PC-3 (cell line): ENCODE measurements at regions not wholly inside any gene's neighbourhood (a gene's known extent, or its start where the extent isn't known, plus 50 kb on each side); places are given as distances from the start of the nearest gene placed in this dataset.

Experiments
- ATAC-seq: fragments of 200-7000 bp; cut with Tn5 transposase; 2 replicates; pipeline ENCODE4 v1.9.1; 2020; ENCODE audit warnings: mild to moderate bottlenecking, moderate library complexity
- BruUV-seq: library from RNA; stranded (reverse); fragments of 400-500 nt; replicated peaks from 2 replicates; lab custom pipeline; 2021; lab: Mats Ljungman, UMichigan
- CTCF ChIA-PET: fragments of 300-600 bp; sonication (Branson Sonifier 250); formaldehyde crosslinking; loops from one replicate; lab custom pipeline; 2022; ENCODE audit warnings: antibody characterized with exemption; lab: Charles Lee
- POLR2A ChIA-PET: fragments of 300-600 bp; sonication (Branson Sonifier 250); formaldehyde crosslinking; loops from one replicate; lab custom pipeline; 2022; ENCODE audit warnings: antibody characterized with exemption; ENCODE audit not compliant: unreplicated experiment; lab: Charles Lee
- DNase-seq: peaks from one replicate; pipeline ENCODE4 v3.0.0-alpha.2; 2015
- H2AFZ ChIP-seq: fragments of 300-600 bp; sonication (generic); 2 replicates; pipeline ENCODE4 v1.6.0; 2016; ENCODE audit warnings: antibody characterized with exemption, low read length
- H3F3A ChIP-seq: fragments of 300-600 bp; sonication (generic); one replicate; pipeline ENCODE4 v1.6.0; 2017; ENCODE audit warnings: antibody characterized with exemption, low read length, control low read depth, mild to moderate bottlenecking; ENCODE audit not compliant: unreplicated experiment
- H3K27ac ChIP-seq: fragments of 300-600 bp; sonication (generic); 2 replicates; pipeline ENCODE4 v1.5.1; 2016; ENCODE audit warnings: mild to moderate bottlenecking, low read length
- H3K27me3 ChIP-seq: fragments of 300-600 bp; sonication (generic); 2 replicates; pipeline ENCODE4 v1.6.1; 2016; ENCODE audit warnings: low read length, mixed read lengths
- H3K36me3 ChIP-seq: fragments of 300-600 bp; sonication (generic); 2 replicates; pipeline ENCODE4 v1.6.1; 2016; ENCODE audit warnings: low read depth, mixed run types, low read length, mixed read lengths
- H3K4me1 ChIP-seq: fragments of 300-600 bp; sonication (generic); 2 replicates; pipeline ENCODE4 v1.5.1; 2016; ENCODE audit warnings: low read length; ENCODE audit not compliant: insufficient read depth
- H3K4me2 ChIP-seq: fragments of 300-600 bp; sonication (generic); 2 replicates; pipeline ENCODE4 v1.6.0; 2016; ENCODE audit warnings: low read length
- H3K4me3 ChIP-seq: fragments of 300-600 bp; sonication (generic); 2 replicates; pipeline ENCODE4 v1.5.1; 2016; ENCODE audit warnings: mild to moderate bottlenecking, low read length, mixed read lengths
- H3K79me2 ChIP-seq: fragments of 300-600 bp; sonication (generic); 2 replicates; pipeline ENCODE4 v1.6.1; 2017; ENCODE audit warnings: low read length, mixed read lengths
- H3K9ac ChIP-seq: fragments of 300-600 bp; sonication (generic); 2 replicates; pipeline ENCODE4 v1.6.0; 2016; ENCODE audit warnings: mild to moderate bottlenecking, low read length
- H3K9me2 ChIP-seq: fragments of 300-600 bp; sonication (generic); replicated peaks from 2 replicates; pipeline ENCODE4 v1.6.1; 2016; ENCODE audit warnings: mixed run types, low read length, mixed read lengths
- H3K9me3 ChIP-seq: fragments of 300-600 bp; sonication (generic); 2 replicates; pipeline ENCODE4 v1.6.1; 2016; ENCODE audit warnings: low read length, mixed read lengths
- H4K20me1 ChIP-seq: fragments of 300-600 bp; sonication (generic); 2 replicates; pipeline ENCODE4 v1.6.1; 2016; ENCODE audit warnings: low read length, mixed read lengths
- EZH2 ChIP-seq: fragments of 300-600 bp; sonication (generic); IDR thresholded peaks from one replicate; pipeline ENCODE4 v1.6.1; 2017; ENCODE audit warnings: antibody characterized with exemption, mild to moderate bottlenecking, low read length; ENCODE audit not compliant: unreplicated experiment
- EZH2phosphoT487 ChIP-seq: fragments of 300-600 bp; sonication (generic); IDR thresholded peaks from 2 replicates; pipeline ENCODE4 v1.6.1; 2018; ENCODE audit warnings: mild to moderate bottlenecking, antibody characterized with exemption, low read length, borderline replicate concordance
- intact Hi-C: fragments of 100-400 bp; cut with micrococcal nuclease; formaldehyde crosslinking; loops from 2 replicates; pipeline ENCODE4 v1.9.0; 2023
- TF ChIP-seq, protein P1 (sequence below): fragments of 300-600 bp; sonication (generic); conservative IDR thresholded peaks from 2 replicates; pipeline ENCODE4 v1.5.1; 2017; ENCODE audit warnings: antibody characterized with exemption, low read depth, mild to moderate bottlenecking, low read length

DNA sequence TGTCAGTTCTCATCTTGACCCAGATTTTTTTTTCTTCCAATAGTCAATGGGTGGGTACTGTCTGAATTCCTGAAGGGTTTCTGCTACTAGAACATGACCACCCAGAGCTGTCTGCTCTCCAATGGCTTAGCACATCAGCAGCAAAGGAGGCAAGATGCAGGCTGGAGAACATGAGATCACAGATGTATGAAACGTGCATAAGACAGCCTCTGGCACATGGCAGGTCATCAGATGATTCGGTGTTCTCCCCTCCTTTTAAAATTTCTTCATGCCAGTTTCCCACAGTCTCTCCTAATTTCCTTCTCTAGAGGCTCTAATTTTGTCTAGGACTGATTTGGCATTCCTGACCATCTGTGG lies 359.3 kb upstream of the TNP1 start:
- POLR2A ChIA-PET, result no interaction called here

DNA sequence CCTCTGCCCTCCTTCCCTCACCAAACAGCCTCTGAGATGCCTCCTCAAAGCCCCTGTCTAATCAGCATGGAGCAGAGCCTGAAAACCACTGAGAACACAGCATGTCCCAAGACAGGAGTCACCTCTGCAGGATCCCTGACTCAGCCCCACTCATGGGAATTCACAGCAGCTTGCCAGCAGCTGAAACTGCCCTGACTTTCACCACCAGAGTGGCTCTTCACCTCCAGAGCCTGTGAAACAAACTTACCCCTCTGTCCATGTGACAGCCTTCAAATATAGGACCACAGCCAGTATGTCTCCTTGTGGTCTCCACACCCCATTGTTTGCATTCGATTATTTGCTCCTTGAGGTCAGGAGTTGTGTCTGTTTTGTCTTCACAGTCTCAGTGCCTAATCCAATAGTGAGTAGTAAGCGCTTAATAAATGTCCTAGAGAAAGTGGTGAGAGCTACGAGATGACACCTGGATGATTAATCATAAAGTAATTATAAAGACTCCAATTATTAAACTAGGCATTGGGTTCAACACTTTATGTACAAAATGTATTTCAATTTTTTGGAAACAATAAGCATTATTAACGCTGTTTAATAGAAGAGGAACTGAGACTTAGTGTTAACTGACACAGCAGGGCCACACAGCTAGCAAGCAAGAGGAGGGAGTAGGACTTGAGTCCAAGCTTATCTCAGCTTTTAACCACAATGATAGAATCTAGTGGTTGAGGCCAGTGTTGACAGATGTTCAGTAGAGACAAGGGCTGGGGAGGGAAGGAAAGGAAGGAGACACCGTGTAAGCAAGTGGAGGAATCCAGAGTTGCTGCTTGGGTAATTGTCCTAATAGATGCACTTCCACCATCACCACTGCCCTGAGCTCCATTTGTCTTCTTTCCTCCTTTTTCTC lies 358.7 kb upstream of the TNP1 start:
- H3F3A ChIP-seq, result peaks cover 6% of the 10 kb centered on the region
- no TSS peak for BruUV-seq
- no peak overlapping the region for H3K4me2 ChIP-seq
- intact Hi-C loops, result no loop called here
- DNase-seq (peak; percentile 48), ATAC-seq (no peak)
- no peaks in the 10 kb centered on the region for H3K27me3 ChIP-seq
- ChIA-PET POLR2A (no interaction called here), CTCF (no interaction called here)
- H3K36me3 ChIP-seq, result no peaks in the 10 kb centered on the region
- no peak overlapping the region for H3K9ac ChIP-seq
- no peak overlapping the region for H3K27ac ChIP-seq
- H3K4me1 ChIP-seq, result peaks cover 30% of the 10 kb centered on the region
- TF ChIP-seq, protein P1, sequence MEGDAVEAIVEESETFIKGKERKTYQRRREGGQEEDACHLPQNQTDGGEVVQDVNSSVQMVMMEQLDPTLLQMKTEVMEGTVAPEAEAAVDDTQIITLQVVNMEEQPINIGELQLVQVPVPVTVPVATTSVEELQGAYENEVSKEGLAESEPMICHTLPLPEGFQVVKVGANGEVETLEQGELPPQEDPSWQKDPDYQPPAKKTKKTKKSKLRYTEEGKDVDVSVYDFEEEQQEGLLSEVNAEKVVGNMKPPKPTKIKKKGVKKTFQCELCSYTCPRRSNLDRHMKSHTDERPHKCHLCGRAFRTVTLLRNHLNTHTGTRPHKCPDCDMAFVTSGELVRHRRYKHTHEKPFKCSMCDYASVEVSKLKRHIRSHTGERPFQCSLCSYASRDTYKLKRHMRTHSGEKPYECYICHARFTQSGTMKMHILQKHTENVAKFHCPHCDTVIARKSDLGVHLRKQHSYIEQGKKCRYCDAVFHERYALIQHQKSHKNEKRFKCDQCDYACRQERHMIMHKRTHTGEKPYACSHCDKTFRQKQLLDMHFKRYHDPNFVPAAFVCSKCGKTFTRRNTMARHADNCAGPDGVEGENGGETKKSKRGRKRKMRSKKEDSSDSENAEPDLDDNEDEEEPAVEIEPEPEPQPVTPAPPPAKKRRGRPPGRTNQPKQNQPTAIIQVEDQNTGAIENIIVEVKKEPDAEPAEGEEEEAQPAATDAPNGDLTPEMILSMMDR, result no peak
- TF ChIP-seq EZH2, result no peak
- TF ChIP-seq EZH2phosphoT487, result no peak
- no peaks in the 10 kb centered on the region for H3K9me3 ChIP-seq
- H4K20me1 ChIP-seq, result no peaks in the 10 kb centered on the region
- no peaks in the 10 kb centered on the region for H3K9me2 ChIP-seq
- H3K4me3 ChIP-seq, result no peak overlapping the region
- H2AFZ ChIP-seq, result no peak overlapping the region
- H3K79me2 ChIP-seq, result no peaks in the 10 kb centered on the region

More for the DNA sequence above, 359.3 kb upstream of the TNP1 start:
- H3K27me3 ChIP-seq, result no peaks in the 10 kb centered on the region
- peaks cover 6% of the 10 kb centered on the region for H3F3A ChIP-seq
- H3K4me3 ChIP-seq, result no peak overlapping the region
- H3K4me1 ChIP-seq, result peaks cover 36% of the 10 kb centered on the region
- no TSS peak for BruUV-seq
- no peaks in the 10 kb centered on the region for H3K9me2 ChIP-seq
- ATAC-seq (no peak), DNase-seq (no peak)
- H2AFZ ChIP-seq, result no peak overlapping the region
- H3K27ac ChIP-seq, result no peak overlapping the region
- no peak overlapping the region for H3K4me2 ChIP-seq
- no peaks in the 10 kb centered on the region for H4K20me1 ChIP-seq
- CTCF ChIA-PET, result no interaction called here
- H3K9ac ChIP-seq, result no peak overlapping the region
- H3K36me3 ChIP-seq, result no peaks in the 10 kb centered on the region
- H3K79me2 ChIP-seq, result no peaks in the 10 kb centered on the region
- intact Hi-C loops, result no loop called here
- H3K9me3 ChIP-seq, result no peaks in the 10 kb centered on the region
- TF ChIP-seq, protein P1, result no peak
- TF ChIP-seq EZH2, result no peak
- TF ChIP-seq EZH2phosphoT487, result no peak

DNA sequence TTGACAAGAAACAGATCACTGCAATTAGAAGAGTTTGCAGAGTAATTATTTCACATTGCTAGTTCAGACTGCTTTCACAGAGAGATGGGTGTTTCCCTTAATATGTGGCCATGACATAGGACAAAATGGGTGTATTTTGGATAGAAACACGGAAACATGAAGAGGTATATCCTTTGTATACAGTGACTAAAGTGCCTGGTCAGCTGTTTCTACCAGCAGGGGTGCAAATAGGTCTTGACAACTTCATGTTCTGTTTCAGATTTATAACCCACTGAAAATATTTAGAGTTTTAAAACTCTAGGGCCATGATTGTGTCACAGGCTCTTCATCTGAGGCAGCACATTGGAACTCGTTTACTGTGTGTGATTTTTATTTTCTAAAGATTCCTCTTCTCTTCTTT lies 357.1 kb upstream of the TNP1 start:
- no peaks in the 10 kb centered on the region for H3K9me3 ChIP-seq
- H3K9ac ChIP-seq, result no peak overlapping the region
- no peak for TF ChIP-seq EZH2phosphoT487
- TF ChIP-seq, protein P1, result no peak
- TF ChIP-seq EZH2, result no peak
- H3K4me2 ChIP-seq, result no peak overlapping the region
- H4K20me1 ChIP-seq, result no peaks in the 10 kb centered on the region
- peaks cover 18% of the 10 kb centered on the region for H3K4me1 ChIP-seq
- ATAC-seq, result no peak
- intact Hi-C loops, result no loop called here
- no peak overlapping the region for H2AFZ ChIP-seq
- BruUV-seq, result no TSS peak
- H3K27me3 ChIP-seq, result no peaks in the 10 kb centered on the region
- H3K79me2 ChIP-seq, result no peaks in the 10 kb centered on the region
- POLR2A ChIA-PET, result no interaction called here
- no peak overlapping the region for H3K27ac ChIP-seq
- H3K36me3 ChIP-seq, result no peaks in the 10 kb centered on the region
- H3K4me3 ChIP-seq, result no peak overlapping the region
- H3K9me2 ChIP-seq, result no peaks in the 10 kb centered on the region
- H3F3A ChIP-seq, result no peaks in the 10 kb centered on the region
- CTCF ChIA-PET, result no interaction called here
- no peak for DNase-seq
